GM19351 (cell line): ENCODE measurements at regions not wholly inside any gene's neighbourhood (a gene's known extent, or its start where the extent isn't known, plus 50 kb on each side); places are given as distances from the start of the nearest gene placed in this dataset.

ENCODE experiments used
- ATAC-seq: cut with Tn5 transposase; IDR thresholded peaks from one replicate; pipeline ENCODE4 v1.9.1; 2021; ENCODE audit warnings: mild to moderate bottlenecking, moderate library complexity; ENCODE audit not compliant: unreplicated experiment

GRCh38 chr4:184529283-184529682, 54.9 kb upstream of the IRF2 start:
- ATAC-seq = no peak

GRCh38 chr4:184528713-184529112, 54.4 kb upstream of the IRF2 start:
- no peak for ATAC-seq

- ATAC-seq = no peak
These were observed 53.7 kb upstream of the IRF2 start for GRCh38 chr4:184528051-184528450.

- no peak for ATAC-seq
These were observed 51.9 kb upstream of the IRF2 start for GRCh38 chr4:184526228-184526627.
